ENCODE measurements at regions not wholly inside any gene's neighbourhood (a gene's known extent, or its start where the extent isn't known, plus 50 kb on each side); places are given as distances from the start of the nearest gene placed in this dataset.

DNA sequence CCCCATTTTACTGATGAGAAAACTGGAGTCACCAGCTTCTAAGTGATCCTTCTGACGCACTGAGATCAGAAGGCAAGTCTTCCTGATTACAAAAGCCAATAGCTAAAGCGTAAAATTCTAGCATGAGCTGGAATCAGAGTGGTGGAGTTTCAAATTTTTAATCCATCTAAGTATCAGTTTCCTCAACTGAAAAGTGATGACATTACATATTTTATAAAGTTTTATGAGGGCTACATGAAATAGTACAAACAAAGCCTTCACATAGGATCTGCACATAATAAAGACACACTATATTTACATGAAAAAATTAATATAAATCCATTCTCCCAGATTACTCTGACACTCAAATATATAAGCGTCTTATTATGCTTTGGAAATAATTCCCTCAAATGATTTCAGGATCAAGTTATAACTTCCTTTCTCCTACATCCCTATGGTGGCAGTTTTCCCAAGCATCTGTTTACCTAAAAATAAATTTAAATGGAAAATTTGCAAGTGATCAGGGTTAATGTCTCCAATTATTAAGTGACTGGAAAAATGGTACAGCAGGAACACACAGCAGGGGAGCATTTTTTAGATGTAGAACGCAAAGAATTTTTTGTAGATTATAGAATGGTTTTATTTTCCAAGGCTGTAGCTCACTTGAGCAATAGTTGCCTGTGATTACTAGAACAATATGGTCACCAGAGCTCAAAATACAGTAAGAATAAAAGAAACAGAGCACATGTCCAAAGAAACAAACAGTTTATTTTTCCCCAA is 490.4 kb upstream of the C1orf87 start:
- DNase-seq (no peak), ATAC-seq (no peak)
- H3K4me1 ChIP-seq (ENCODE audit: control insufficient read depth, insufficient read depth, low read length): peaks cover 2% of the 10 kb centered on the region
- H3K27me3 ChIP-seq (ENCODE audit: control insufficient read depth, insufficient read depth): no peaks in the 10 kb centered on the region
- no peaks in the 10 kb centered on the region for H3K9me3 ChIP-seq (ENCODE audit: control insufficient read depth, low read length)
- H3K4me3 ChIP-seq (ENCODE audit: low read length): no peak overlapping the region
- WGBS: 81% methylated on average over 4 of the region's 4 CpGs
- no peak overlapping the region for H3K27ac ChIP-seq (ENCODE audit: low read length)
- intact Hi-C loops (cut with DNase I): no loop called here

GRCh38 chr1:60562740-60563139 is 489.2 kb upstream of the C1orf87 start:
- peak; percentile 68 to 83 for ATAC-seq
- intact Hi-C loops (cut with DNase I): no loop called here
- no peak overlapping the region for H3K27ac ChIP-seq (ENCODE audit: low read length)
- H3K9me3 ChIP-seq (ENCODE audit: control insufficient read depth, low read length): no peaks in the 10 kb centered on the region
- no peaks in the 10 kb centered on the region for H3K27me3 ChIP-seq (ENCODE audit: control insufficient read depth, insufficient read depth)
- H3K4me1 ChIP-seq (ENCODE audit: control insufficient read depth, insufficient read depth, low read length): peaks cover 2% of the 10 kb centered on the region
- 46% methylated on average over 5 of the region's 5 CpGs for WGBS
- no peak overlapping the region for H3K4me3 ChIP-seq (ENCODE audit: low read length)
- DNase-seq: no peak

DNA sequence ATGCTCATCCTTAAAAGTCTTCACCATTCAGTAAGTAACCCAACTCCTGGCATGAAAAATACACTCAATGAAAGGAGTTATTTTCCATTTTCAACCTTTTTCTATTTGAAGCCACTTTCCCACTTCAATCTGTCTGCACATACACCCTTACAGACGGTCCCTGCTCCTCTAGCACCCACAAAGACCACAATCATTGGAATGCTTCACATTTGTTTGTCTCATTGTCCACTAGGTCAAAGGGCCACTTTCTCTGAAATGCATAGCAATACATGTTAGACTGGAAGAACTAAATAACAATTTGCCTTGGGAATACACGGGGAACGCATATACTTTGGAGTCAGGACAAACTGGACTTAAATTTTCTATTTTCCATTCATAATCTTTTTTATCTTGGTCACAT is 487.1 kb upstream of the C1orf87 start:
- ATAC-seq (no peak), DNase-seq (no peak)
- Histone ChIP-seq H3K9me3 (ENCODE audit: control insufficient read depth, low read length) (no peaks in the 10 kb centered on the region), H3K27me3 (ENCODE audit: control insufficient read depth, insufficient read depth) (no peaks in the 10 kb centered on the region), H3K4me3 (ENCODE audit: low read length) (no peak overlapping the region), H3K27ac (ENCODE audit: low read length) (no peak overlapping the region), H3K4me1 (ENCODE audit: control insufficient read depth, insufficient read depth, low read length) (peaks cover 2% of the 10 kb centered on the region)
- intact Hi-C loops (cut with DNase I): no loop called here
- WGBS: 95% methylated on average over 3 of the region's 3 CpGs

- Histone ChIP-seq H3K27me3 (ENCODE audit: control insufficient read depth, insufficient read depth) (no peaks in the 10 kb centered on the region), H3K4me1 (ENCODE audit: control insufficient read depth, insufficient read depth, low read length) (no peaks in the 10 kb centered on the region), H3K4me3 (ENCODE audit: low read length) (no peak overlapping the region), H3K27ac (ENCODE audit: low read length) (no peak overlapping the region), H3K9me3 (ENCODE audit: control insufficient read depth, low read length) (no peaks in the 10 kb centered on the region)
- ATAC-seq (no peak), DNase-seq (no peak)
- intact Hi-C loops (cut with DNase I): no loop called here
- 73% methylated on average over 2 of the region's 2 CpGs for WGBS
These were observed 484.7 kb upstream of the C1orf87 start for GRCh38 chr1:60558236-60558635.

- H3K4me1 ChIP-seq (ENCODE audit: control insufficient read depth, insufficient read depth, low read length): no peaks in the 10 kb centered on the region
- H3K27ac ChIP-seq (ENCODE audit: low read length): no peak overlapping the region
- ATAC-seq (no peak), DNase-seq (no peak)
- intact Hi-C loops (cut with DNase I): no loop called here
- no peak overlapping the region for H3K4me3 ChIP-seq (ENCODE audit: low read length)
- no peaks in the 10 kb centered on the region for H3K27me3 ChIP-seq (ENCODE audit: control insufficient read depth, insufficient read depth)
- 91% methylated on average over 2 of the region's 2 CpGs for WGBS
- H3K9me3 ChIP-seq (ENCODE audit: control insufficient read depth, low read length): no peaks in the 10 kb centered on the region
These were observed 480.2 kb upstream of the C1orf87 start for GRCh38 chr1:60553730-60554129.

GRCh38 chr1:60547821-60548220 is 474.3 kb upstream of the C1orf87 start:
- DNase-seq: no peak
- Histone ChIP-seq H3K4me3 (ENCODE audit: low read length) (no peak overlapping the region), H3K9me3 (ENCODE audit: control insufficient read depth, low read length) (no peaks in the 10 kb centered on the region), H3K27me3 (ENCODE audit: control insufficient read depth, insufficient read depth) (no peaks in the 10 kb centered on the region), H3K27ac (ENCODE audit: low read length) (no peak overlapping the region), H3K4me1 (ENCODE audit: control insufficient read depth, insufficient read depth, low read length) (peaks cover 2% of the 10 kb centered on the region)
- ATAC-seq: peak; percentile 71 to 77
- intact Hi-C loops (cut with DNase I): no loop called here
- WGBS: 69% methylated on average over 4 of the region's 4 CpGs

- H3K27me3 ChIP-seq (ENCODE audit: control insufficient read depth, insufficient read depth): no peaks in the 10 kb centered on the region
- no peak overlapping the region for H3K27ac ChIP-seq (ENCODE audit: low read length)
- DNase-seq (no peak), ATAC-seq (peak in 1 of 2 donors; percentile 25)
- H3K9me3 ChIP-seq (ENCODE audit: control insufficient read depth, low read length): no peaks in the 10 kb centered on the region
- H3K4me3 ChIP-seq (ENCODE audit: low read length): no peak overlapping the region
- intact Hi-C loops (cut with DNase I): no loop called here
- 53% methylated on average over 2 of the region's 2 CpGs for WGBS
- H3K4me1 ChIP-seq (ENCODE audit: control insufficient read depth, insufficient read depth, low read length): no peaks in the 10 kb centered on the region
These were observed 468.4 kb upstream of the C1orf87 start for GRCh38 chr1:60541831-60542532.

DNA sequence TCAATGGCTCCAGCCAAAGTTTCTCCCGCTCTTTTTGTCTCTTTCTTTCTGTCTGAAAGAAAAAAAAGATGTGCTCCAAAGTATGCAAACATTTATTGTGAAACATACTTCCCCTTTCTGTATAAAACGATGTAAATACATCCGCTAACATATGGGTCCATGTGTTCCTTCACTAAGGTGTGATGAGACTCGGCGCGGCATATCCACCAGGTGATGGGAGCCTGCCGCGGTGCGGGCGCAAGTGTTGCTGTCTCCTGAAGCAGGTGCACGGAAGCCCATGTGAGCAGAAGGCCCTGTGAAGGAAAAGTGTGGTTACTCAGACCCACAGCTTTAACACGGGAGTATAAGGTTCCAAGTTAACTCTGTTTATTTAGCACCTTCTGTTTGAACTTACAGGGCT is 466.6 kb upstream of the C1orf87 start:
- Histone ChIP-seq H3K4me1 (ENCODE audit: control insufficient read depth, insufficient read depth, low read length) (no peaks in the 10 kb centered on the region), H3K9me3 (ENCODE audit: control insufficient read depth, low read length) (no peaks in the 10 kb centered on the region), H3K4me3 (ENCODE audit: low read length) (no peak overlapping the region), H3K27me3 (ENCODE audit: control insufficient read depth, insufficient read depth) (no peaks in the 10 kb centered on the region), H3K27ac (ENCODE audit: low read length) (no peak overlapping the region)
- intact Hi-C loops (cut with DNase I): no loop called here
- 88% methylated on average over 12 of the region's 12 CpGs for WGBS
- ATAC-seq (no peak), DNase-seq (peak in 2 of 3 donors; percentile 25 to 33)

DNA sequence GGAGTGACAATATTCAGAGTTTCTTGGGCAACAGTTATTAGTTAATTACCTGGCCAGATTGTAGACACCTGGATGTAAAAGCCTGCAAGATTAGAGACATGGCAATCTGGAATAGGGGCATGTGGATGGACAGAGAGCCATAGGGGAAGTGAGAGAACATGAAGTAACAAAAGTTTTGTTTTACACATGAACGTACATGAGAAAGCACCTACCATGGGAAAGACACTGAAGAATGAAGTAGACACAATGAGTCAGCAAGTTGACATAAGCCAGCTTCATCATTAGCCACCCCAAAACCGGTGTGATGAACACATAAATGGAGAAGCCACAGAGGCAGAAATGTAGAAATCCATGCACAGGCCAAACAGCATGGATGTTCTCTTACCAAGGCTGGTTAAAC is 462.1 kb upstream of the C1orf87 start:
- DNase-seq (no peak), ATAC-seq (no peak)
- H3K4me1 ChIP-seq (ENCODE audit: control insufficient read depth, insufficient read depth, low read length): no peaks in the 10 kb centered on the region
- intact Hi-C loops (cut with DNase I): no loop called here
- H3K27me3 ChIP-seq (ENCODE audit: control insufficient read depth, insufficient read depth): no peaks in the 10 kb centered on the region
- H3K27ac ChIP-seq (ENCODE audit: low read length): no peak overlapping the region
- 84% methylated on average over 2 of the region's 2 CpGs for WGBS
- no peaks in the 10 kb centered on the region for H3K9me3 ChIP-seq (ENCODE audit: control insufficient read depth, low read length)
- H3K4me3 ChIP-seq (ENCODE audit: low read length): no peak overlapping the region

DNA sequence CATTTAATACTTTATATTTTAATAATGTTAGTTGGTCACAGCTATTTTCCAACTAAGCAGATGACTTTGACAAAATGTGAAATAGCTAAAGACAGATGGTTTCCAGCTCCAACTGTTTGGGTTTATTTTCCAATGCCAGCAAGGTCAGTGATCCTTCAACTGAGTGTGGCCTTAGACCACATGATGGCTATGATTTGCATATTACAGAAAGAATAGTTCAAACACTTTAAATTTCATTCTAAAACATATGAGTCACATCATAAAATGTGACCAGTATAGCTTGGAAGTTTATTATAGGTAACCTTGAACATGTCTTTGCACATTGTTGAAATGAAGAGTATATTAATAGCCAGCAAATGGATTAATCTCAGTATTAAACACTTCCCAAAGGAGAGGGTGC is 454.0 kb upstream of the C1orf87 start:
- Histone ChIP-seq H3K4me3 (ENCODE audit: low read length) (no peak overlapping the region), H3K27ac (ENCODE audit: low read length) (no peak overlapping the region), H3K4me1 (ENCODE audit: control insufficient read depth, insufficient read depth, low read length) (no peaks in the 10 kb centered on the region), H3K27me3 (ENCODE audit: control insufficient read depth, insufficient read depth) (no peaks in the 10 kb centered on the region), H3K9me3 (ENCODE audit: control insufficient read depth, low read length) (no peaks in the 10 kb centered on the region)
- intact Hi-C loops (cut with DNase I): no loop called here
- ATAC-seq (no peak), DNase-seq (no peak)

GRCh38 chr1:60516996-60517395 is 443.4 kb upstream of the C1orf87 start:
- Histone ChIP-seq H3K27me3 (ENCODE audit: control insufficient read depth, insufficient read depth) (no peaks in the 10 kb centered on the region), H3K9me3 (ENCODE audit: control insufficient read depth, low read length) (no peaks in the 10 kb centered on the region), H3K4me1 (ENCODE audit: control insufficient read depth, insufficient read depth, low read length) (no peaks in the 10 kb centered on the region), H3K4me3 (ENCODE audit: low read length) (no peak overlapping the region), H3K27ac (ENCODE audit: low read length) (no peak overlapping the region)
- ATAC-seq (no peak), DNase-seq (no peak)
- WGBS: 77% methylated on average over 3 of the region's 3 CpGs
- intact Hi-C loops (cut with DNase I): no loop called here
